CD4-positive, alpha-beta T cell treated with Interleukin-1 beta for 1 hour (primary cell): ENCODE measurements at regions not wholly inside any gene's neighbourhood (a gene's known extent, or its start where the extent isn't known, plus 50 kb on each side); places are given as distances from the start of the nearest gene placed in this dataset.
A peak's percentile ranks its signal among the peaks of the same experiment; 100 is the strongest.
"Not testable (repeated sequence)": the region's sequence is repeated elsewhere in the genome, so short reads cannot be mapped to it uniquely, and the experiment has no call there.

Experiments
- DNase-seq, 2 donors: peaks; one replicate each; pipeline ENCODE4 v3.0.0-alpha.2; 2020 to 2022

- no peak for DNase-seq
Measured at GRCh38 chr11:45000918-45001317, 50.2 kb upstream of the TP53I11 start.

GRCh38 chr11:45001466-45002165 lies 50.9 kb upstream of the TP53I11 start:
- no peak for DNase-seq

GRCh38 chr11:45005106-45005505 lies 54.4 kb upstream of the TP53I11 start:
- DNase-seq: no peak

- no peak for DNase-seq
Measured at GRCh38 chr11:45007011-45007410, 56.3 kb upstream of the TP53I11 start.

GRCh38 chr11:45015983-45016382 lies 65.3 kb upstream of the TP53I11 start:
- not testable (repeated sequence) for DNase-seq

GRCh38 chr11:45016446-45016845 lies 65.8 kb upstream of the TP53I11 start:
- not testable (repeated sequence) for DNase-seq

- DNase-seq: no peak
Measured at GRCh38 chr11:45017329-45017728, 66.6 kb upstream of the TP53I11 start.

GRCh38 chr11:45021001-45021400 lies 70.3 kb upstream of the TP53I11 start:
- DNase-seq: no peak

- DNase-seq: no peak
Measured at GRCh38 chr11:45021692-45022141, 71.0 kb upstream of the TP53I11 start.

GRCh38 chr11:45022294-45023064 lies 71.8 kb upstream of the TP53I11 start:
- no peak for DNase-seq

- DNase-seq: no peak
Measured at GRCh38 chr11:45023065-45023365, 72.3 kb upstream of the TP53I11 start.

- no peak for DNase-seq
Measured at GRCh38 chr11:45024316-45024715, 73.6 kb upstream of the TP53I11 start.

- DNase-seq: no peak
Measured at GRCh38 chr11:45024846-45025588, 74.3 kb upstream of the TP53I11 start.

GRCh38 chr11:45025716-45026492 lies 75.2 kb upstream of the TP53I11 start:
- DNase-seq: peak; percentile 2 to 62

- no peak for DNase-seq
Measured at GRCh38 chr11:45026835-45027234, 76.2 kb upstream of the TP53I11 start.

- no peak for DNase-seq
Measured at GRCh38 chr11:45027312-45027711, 76.6 kb upstream of the TP53I11 start.

- peak in 1 of 2 donors; percentile 48 for DNase-seq
Measured at GRCh38 chr11:45028911-45029682, 78.4 kb upstream of the TP53I11 start.

GRCh38 chr11:45030778-45031177 lies 80.1 kb upstream of the TP53I11 start:
- no peak for DNase-seq

GRCh38 chr11:45031912-45032519 lies 81.3 kb upstream of the TP53I11 start:
- peak in 1 of 2 donors; percentile 57 for DNase-seq

GRCh38 chr11:45035413-45035812 lies 84.7 kb upstream of the TP53I11 start:
- no peak for DNase-seq

- DNase-seq: no peak
Measured at GRCh38 chr11:45036010-45036409, 85.3 kb upstream of the TP53I11 start.

- no peak for DNase-seq
Measured at GRCh38 chr11:45036733-45037132, 86.0 kb upstream of the TP53I11 start.
